ENCODE measurements at regions not wholly inside any gene's neighbourhood (a gene's known extent, or its start where the extent isn't known, plus 50 kb on each side); places are given as distances from the start of the nearest gene placed in this dataset.

DNA sequence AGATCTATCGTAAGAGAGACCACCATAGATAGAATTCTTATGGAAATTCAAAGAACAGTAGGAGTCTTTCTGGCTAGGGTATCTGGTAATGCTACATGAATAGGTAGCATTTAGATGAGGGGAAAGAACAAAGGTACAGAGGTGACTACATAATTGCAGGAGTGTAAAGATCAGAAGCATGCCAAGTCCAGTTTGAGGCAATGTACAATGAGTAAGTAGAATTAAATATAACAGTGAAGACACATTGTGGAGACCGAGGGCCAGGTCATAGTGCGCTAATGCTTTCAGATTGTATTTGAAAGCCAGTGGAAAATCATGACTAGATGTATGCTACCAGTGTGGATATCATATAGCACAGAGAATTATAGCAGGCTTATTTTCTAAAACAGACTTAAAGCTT, 1611.6 kb upstream of the LRRTM3 start:
- intact Hi-C loops (cut with micrococcal nuclease): no loop called here

DNA sequence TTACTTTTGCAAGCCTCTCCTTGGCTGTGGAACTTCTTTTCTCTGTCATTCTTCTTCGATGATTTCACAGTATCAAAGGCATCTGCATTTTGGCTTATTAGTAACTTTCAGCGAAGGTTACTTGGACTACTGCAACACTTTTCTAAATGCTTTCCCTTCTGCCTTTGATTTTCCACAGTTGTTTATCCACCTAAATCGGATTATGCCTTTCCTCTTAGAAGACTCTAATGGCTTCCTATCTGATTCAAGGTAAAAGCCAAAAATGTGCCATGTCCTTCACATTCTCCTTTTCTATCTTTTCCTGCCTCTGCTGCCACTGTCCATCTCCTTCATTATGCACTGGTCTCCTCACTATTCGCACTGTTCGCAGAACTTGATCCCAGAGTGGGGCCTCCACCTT, 1606.3 kb upstream of the LRRTM3 start:
- intact Hi-C loops (cut with micrococcal nuclease): no loop called here

DNA sequence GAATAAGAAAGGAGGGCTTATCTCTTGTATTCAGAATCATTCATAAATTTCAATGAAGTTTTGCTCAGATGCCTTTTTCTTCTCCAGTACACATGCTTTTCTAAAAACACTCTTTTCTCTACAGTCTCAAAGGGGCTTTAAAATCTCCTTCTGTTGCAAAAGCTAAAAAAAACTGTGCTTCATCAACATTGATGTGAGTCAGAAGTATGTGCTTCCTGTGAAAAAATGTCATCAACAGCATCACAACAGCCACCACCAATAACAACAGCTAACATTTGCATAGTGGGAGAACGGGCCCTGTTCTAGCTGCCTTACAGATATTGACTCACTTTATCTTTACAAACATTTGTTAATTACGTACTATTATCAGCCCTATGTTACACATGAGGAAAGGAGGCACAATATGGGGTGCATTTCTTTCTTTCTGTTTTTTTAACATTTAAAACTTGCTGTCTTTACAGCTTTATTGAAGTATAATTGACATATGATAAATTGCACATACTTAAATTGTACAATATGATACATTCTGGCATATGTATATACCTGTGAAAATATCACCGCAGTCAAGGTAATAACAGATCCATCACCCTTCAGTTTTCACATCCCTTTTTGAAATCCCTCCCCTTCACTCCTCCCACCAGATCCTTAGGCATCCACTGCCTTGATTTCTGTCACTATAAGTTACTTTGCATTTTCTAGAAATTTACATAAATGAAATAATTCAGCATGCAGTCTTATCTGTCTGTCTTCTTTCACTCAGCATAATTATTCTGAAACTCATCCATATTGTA, 1605.4 kb upstream of the LRRTM3 start:
- intact Hi-C loops (cut with micrococcal nuclease): no loop called here

DNA sequence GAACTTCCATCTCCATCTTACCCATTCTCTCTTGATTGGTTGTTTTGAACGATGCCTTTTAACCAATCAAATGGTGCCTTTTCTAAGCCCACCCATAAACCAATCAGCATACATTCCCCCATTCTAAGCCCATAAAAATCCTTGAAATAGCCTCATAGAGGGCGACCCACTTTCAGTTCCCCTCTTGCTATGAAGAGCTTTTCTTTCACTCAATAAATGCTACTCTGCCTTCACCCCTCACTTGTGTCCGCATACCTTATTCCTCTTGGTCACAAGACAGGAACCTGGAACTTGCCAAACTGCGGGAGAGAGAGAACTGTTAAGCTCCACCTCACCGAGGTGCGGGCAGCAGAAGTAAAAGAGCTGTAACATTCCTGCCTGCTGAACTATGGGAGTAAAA, 1602.0 kb upstream of the LRRTM3 start:
- intact Hi-C loops (cut with micrococcal nuclease): no loop called here

DNA sequence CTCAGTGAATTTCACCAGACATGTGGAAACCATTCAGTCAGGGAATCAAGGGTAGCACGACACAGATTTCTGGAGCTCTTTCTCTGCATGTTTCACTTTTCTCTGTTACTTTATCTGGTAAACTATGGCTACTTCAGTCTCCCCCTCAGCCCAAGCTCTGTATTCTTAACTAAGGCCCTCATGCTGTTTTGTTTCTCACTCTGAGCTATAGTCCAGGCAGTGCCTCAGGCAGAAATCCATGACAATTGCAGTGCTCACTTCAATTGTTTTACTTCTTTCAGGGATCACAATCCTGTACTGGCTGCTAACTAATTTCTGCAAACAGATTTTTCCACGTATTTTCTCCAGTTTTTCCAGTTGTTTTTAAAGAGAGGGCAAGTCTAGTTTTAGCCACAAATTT, 1599.9 kb upstream of the LRRTM3 start:
- intact Hi-C loops (cut with micrococcal nuclease): no loop called here

DNA sequence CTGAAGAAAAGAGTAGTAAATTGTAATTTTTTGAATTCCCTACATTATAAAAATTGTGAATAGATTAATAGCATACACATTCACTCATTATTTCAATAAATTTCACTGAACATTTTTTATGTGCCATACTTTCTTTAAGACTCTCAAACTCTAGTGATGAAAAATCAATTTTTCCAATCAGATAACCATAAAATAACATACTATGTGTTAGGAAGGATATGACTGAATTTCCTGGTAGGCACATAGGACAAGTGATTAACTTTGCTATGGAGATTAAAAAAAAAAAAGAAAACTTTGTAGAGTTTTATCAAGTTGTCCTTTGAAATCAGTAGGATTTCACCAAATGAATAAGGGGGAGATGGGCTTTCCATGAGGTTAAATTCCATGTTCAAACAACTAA, 1597.3 kb upstream of the LRRTM3 start:
- intact Hi-C loops (cut with micrococcal nuclease): no loop called here

DNA sequence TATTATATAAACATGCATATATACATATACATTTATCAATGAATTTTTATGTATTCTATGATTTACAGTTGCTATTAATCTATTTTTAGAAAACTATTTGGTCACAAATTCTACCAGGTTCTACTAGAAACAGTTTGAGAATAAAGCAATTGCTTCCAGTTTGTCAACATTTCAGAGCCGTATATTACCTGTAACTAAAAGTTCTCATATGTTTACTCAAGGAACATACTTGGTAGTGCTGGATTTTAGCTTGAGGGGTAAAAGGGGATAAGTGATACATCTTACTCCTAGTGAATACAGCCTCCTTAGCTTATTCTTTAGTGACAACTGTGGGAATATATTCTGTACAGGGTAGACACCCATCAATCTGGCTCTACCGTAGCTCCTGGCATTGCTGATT, 1590.5 kb upstream of the LRRTM3 start:
- intact Hi-C loops (cut with micrococcal nuclease): no loop called here

DNA sequence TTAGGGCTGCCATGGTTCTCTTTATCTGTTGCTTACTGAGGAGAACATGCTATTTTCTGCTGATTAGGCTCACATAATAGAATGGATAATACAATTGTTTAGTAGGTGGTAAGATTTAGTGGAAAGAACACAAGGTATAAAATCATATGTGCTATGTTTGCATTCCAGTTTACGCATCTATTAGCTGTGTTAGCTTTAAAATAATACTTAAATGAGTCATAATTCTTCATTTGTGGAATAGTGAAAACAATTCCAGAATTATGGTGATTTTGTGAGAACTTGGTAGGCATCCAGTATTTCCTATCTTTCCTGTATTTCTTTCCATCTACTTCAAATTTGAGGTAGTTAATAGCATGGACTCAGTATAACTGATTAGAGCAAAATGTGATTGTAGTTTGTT, 1585.5 kb upstream of the LRRTM3 start:
- intact Hi-C loops (cut with micrococcal nuclease): no loop called here

DNA sequence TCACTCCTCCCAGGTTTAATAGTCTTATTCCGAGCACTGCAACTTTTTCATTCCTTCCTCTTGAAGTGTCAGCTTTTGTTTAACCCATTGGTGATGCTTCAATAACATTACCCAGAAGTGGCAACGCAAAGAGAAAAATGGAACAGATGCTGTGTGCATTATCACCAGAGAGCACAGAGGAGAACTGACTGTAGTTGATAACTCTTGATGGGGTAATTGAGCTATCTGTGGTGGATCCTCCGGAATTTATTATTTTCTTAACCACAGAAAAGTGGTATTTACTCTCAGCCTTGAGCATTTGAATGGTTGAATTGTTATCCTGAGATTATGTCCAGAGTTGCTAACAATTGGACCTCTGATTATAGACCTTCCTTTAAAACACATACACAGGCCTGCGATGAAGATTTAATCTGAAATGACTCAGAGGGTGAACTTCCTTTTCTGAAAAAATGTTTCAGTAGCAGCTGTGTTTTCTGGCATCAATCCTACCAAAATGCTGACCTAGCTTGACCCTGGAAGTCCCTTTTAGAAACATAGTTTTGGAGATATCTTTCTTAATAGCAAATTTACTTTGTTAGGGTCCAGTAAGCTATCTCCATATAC, 1584.4 kb upstream of the LRRTM3 start:
- intact Hi-C loops (cut with micrococcal nuclease): no loop called here

DNA sequence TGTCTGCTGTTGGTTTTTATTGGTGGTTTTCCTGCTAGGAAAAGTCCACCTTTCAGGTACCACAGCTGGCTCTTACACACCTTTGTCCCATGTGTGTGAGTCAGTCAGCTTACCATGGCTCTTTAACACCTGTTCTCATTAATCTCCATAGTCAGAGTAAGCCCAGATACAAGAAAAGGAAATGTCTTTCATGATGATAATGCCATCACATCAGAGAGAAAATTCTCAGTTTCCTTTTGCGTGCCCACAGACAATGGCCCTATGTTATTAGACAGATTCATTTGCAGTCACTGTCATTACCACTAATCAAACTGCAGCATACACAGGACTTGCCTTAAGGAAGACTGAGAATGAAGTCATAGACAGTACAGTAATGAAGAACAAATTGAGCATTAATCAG, 1583.6 kb upstream of the LRRTM3 start:
- intact Hi-C loops (cut with micrococcal nuclease): no loop called here

DNA sequence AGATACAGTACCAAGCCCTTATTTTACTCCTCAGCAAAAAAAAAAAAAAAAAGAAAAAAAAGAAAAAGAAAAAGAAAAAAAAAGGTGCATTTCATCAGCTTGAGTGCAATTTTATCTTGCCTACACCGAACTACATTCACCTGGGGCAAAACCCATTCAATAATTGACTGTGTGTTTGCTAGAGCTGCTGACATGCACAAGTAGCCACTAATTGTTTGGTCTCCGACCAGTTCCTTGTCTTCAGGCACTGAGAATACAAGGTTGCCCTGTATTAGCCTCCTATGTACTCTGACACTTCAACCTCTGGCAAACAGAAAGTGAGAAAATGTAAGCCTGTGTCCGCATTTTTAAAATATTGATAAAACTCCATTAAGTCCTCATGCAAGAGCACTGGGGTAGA, 1579.4 kb upstream of the LRRTM3 start:
- intact Hi-C loops (cut with micrococcal nuclease): no loop called here

DNA sequence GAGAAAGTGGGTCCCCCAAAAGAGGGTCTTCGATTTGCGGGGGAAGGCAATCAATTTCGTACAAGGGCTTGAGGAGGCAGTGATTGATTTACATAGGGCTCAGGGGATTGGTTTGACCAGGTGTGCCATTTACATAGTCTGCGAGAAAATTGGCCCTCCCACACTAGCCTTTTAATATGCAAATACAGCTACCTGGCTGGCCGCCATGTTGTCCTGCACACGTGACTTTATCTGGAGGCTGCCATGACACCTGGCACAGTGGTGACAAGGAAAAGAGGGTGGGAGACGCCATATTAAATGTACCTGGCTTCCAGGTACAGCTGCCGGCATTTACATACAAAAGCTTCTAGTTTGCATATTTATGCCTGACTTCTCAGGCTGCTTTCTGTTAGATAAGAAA, 1577.2 kb upstream of the LRRTM3 start:
- intact Hi-C loops (cut with micrococcal nuclease): no loop called here

DNA sequence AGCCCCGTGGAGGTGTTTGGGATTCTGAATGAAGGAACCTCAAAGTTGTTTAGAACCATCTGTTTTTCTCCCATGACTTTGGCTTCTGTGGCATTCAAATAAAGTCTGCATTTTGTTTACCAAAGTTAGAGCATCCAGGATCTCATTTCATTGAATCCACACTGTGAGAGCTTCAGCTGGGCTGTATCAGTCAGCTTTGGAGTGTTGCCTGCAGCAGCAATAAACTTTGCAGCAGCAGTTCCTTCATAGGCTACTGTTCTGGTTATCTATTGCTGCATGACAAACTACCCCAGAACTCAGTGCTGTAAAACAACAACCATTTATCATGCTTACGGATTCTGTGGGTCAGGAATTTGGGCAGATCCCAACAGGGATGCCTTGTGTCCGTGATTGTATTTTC, 1575.2 kb upstream of the LRRTM3 start:
- intact Hi-C loops (cut with micrococcal nuclease): no loop called here

DNA sequence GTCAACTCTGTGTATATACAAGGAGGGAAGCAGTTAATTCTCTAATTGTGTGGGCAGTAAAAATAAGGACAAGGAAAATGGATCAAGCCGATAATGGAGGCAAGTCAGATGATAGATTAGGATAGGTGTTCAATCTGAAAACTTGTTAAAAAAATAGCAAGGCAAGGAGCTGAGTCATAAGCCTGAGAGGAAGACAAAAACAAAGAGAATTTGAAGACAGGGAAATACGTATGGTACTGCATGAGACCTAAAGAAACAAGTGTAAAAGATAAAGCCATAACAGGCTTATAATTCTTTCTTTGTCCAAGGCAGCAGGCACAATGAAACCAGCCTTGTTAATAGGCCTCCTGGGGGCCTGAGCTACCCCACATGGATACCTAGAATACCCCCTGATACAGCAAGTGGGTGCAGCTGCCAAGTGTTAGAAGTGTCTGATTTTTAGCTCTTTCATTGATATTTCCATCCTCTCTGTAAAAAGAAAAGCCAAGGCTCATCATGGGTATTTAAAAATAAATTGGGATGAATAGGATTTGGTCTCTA, 1570.6 kb upstream of the LRRTM3 start:
- intact Hi-C loops (cut with micrococcal nuclease): no loop called here

DNA sequence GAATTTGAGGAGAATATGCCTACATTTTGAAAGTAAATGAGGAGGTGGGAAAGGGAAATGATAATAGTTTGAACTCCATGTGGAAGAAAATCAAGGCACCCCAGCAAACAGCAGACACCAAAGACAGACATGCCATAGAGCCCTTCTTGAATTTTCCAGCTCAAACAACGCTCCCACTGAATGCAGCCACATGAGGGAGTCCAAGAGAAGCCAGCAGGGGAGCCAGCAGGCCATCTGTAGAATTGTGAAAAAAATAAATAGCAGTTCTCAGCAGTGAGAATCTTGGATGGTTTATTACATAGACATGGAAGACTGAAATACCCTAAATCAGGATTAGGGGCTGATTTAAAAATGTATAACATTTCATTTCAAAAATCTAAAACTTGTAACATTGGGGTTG, 1567.3 kb upstream of the LRRTM3 start:
- intact Hi-C loops (cut with micrococcal nuclease): no loop called here

DNA sequence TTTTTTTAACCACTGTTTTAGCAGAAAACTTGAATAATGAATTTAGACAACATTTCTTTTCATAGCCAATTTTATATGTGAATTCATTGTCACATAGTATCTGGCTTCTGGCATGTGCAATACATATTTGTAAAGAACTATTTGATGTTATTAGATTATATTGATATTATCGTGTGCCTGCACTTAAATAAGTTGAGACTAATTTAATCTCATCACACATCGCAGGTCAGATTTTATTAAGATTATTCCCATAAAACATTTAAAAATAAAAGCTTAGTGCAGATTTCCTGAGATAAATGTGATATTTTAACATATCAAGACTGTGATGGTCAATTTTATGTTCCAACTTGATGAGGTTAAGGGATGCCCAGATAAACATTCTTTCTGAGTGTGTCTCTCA, 1565.3 kb upstream of the LRRTM3 start:
- intact Hi-C loops (cut with micrococcal nuclease): no loop called here

DNA sequence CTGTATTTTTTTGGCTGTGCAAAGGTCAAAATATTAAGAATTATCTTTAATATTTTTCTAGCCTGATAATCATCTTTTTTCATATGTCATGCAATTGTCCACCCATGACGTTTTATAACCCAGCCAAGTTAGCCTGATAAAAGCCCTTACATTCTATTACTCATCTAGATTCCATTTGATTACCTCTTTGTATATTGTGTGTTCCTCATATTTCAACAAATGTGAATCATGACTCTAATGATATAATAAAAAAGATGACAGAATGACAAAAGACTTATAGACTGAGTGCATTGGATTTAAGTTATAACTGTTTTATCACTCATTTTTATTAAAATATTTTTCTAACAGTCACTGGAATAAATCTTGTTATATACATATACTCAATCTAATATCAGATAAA, 1560.0 kb upstream of the LRRTM3 start:
- intact Hi-C loops (cut with micrococcal nuclease): no loop called here

DNA sequence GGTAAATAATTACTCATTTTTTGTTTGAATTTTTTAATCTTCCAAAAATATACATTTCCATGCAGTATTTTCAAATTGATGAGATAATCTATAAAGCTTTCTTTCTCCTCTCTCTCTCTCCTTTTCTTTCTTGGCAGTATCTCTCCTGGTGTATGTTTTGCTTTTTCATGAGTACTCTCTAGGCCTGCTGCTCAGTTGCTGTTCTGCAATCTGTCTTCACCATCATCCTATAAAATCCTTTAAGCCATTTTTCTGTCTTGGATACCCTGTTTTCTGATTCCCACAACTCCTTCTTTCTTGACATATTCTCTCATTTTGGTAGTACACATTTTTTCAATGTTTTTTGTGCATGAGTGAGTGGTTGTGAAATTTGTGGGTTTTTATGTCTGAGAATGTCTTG, 1558.1 kb upstream of the LRRTM3 start:
- intact Hi-C loops (cut with micrococcal nuclease): no loop called here

DNA sequence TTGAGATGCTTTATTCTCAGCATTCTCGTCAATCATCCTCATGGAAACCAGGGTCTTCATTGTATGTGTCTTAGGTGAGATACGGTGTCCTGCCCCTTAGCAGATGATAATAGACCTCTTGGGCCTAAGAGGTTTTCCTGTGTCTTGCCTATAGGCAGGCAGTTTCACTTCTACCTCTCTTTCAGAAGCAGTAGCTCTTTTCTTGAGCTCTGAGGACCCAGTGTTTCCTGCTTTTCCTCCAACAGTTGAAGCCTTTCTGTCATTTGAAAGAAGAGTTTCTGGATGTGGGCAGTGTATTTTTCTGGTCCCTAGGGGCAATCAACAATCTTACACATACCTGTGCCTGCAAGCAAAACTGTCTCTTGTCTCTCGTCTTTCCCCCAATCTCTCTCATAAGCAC, 1550.3 kb upstream of the LRRTM3 start:
- intact Hi-C loops (cut with micrococcal nuclease): no loop called here

DNA sequence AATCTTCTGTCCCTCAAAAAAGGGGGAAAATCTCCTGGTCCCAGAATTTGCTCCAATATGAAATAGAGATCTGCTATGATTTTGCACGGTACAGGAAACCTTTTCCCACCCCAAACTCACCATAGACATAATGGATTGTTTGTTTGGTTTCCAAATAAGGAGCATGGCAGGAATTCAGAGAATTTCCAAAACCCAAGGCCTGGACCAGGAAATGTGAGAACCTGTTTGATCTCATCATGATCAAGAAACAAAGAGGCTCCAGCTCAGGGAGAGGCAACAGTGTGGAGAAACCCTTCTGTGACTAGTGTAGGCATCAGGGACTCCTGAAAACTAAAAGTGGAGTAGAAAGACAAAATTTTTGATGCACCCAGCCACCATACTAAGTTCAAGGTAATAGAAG, 1548.1 kb upstream of the LRRTM3 start:
- intact Hi-C loops (cut with micrococcal nuclease): no loop called here

DNA sequence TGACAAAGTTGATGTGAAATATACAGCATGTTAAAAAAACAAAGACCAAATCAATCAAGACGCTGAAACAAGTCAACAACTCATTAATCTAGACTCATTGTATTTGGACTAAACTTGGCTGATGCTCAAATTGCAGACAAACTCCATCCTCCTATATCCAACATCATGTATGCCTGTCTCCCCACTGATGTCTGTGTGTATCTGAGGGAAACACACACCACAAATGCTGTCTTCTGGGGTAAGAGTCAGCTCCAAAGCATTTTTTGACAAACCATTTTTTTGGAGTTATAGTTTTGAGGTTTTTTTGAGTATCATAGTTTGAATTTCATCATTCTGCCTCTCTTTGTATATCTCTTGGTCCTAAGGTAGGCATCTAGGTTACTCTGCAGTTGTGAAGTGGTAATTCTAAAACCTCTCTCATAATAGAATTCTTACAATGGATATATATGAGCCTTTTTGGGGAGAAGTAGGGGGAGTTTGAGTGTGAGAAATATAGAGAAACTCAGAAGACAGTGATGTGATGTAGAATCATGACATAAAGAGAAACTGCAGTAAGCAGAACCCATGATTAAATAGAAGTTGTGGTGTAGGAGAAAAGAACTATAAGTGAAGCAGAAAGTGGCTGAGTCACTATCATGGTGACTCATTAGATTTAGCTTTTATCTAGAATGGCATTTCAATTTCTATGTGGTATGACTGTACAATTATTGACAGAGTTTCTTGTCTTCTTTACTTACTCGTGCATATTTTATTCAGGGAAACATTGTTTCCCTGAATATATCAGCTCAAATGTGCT, 1531.1 kb upstream of the LRRTM3 start:
- intact Hi-C loops (cut with micrococcal nuclease): no loop called here

DNA sequence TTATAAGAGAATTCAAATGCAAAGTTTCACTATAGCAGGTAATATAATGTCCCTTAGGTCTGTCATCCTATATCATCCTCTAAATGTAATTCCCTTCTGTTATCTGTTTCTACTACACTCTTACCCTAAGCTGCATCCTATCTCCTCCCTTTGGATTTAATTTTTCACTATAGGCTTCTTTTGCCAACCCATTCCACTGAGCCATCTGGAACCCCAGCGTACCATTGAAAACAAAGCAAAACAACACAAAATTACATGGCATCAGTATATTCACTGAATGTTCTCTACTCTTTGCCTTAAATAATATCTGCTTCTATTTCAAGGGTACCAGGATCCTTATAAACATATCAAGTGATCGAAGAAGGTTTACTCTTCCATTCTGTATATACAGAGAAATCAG, 1530.2 kb upstream of the LRRTM3 start:
- intact Hi-C loops (cut with micrococcal nuclease): no loop called here
